ENCODE measurements at regions not wholly inside any gene's neighbourhood (a gene's known extent, or its start where the extent isn't known, plus 50 kb on each side); places are given as distances from the start of the nearest gene placed in this dataset.

- no TSS peak for BruUV-seq (replicated peaks)
- ChIA-PET POLR2A (ENCODE audit: low non-redundant PET) (no interaction called here), CTCF (no interaction called here)
These were observed 124.5 kb upstream of the KLF3 start for GRCh38 chr4:38539501-38539900.

GRCh38 chr4:38547052-38547451 is 116.9 kb upstream of the KLF3 start:
- TF ChIP-seq EZH2 (IDR thresholded peaks at IDR 0.05; ENCODE audit: borderline replicate concordance, low read depth, low read length, poor library complexity, severe bottlenecking): no peak
- TF ChIP-seq CTCF (conservative IDR thresholded peaks at IDR 0.05; ENCODE audit: low read depth, low read length): no peak
- H3K27ac ChIP-seq (ENCODE audit: low read depth, low read length, poor library complexity, severe bottlenecking): no peak overlapping the region
- intact Hi-C loops (cut with micrococcal nuclease; ENCODE audit: unreplicated experiment): no loop called here
- BruUV-seq (replicated peaks): no TSS peak
- H3K4me3 ChIP-seq (ENCODE audit: low read depth, low read length, poor library complexity, severe bottlenecking): no peak overlapping the region
- DNase-seq (ENCODE audit: low spot score): no peak
- CTCF ChIA-PET: no interaction called here
- no peaks in the 10 kb centered on the region for H3K4me1 ChIP-seq (ENCODE audit: insufficient read depth, low read length, poor library complexity, severe bottlenecking)
- POLR2A ChIA-PET (ENCODE audit: low non-redundant PET): no interaction called here
- H3K36me3 ChIP-seq (ENCODE audit: insufficient read depth, low read length, poor library complexity, severe bottlenecking): no peaks in the 10 kb centered on the region
- no peaks in the 10 kb centered on the region for H3K27me3 ChIP-seq (replicated peaks; ENCODE audit: insufficient read depth, low read depth, low read length, poor library complexity)
- no peaks in the 10 kb centered on the region for H3K9me3 ChIP-seq (ENCODE audit: low read depth, low read length, poor library complexity, severe bottlenecking)

More at GRCh38 chr4:38539501-38539900, 124.5 kb upstream of the KLF3 start:
- no peaks in the 10 kb centered on the region for H3K9me3 ChIP-seq (ENCODE audit: low read depth, low read length, poor library complexity, severe bottlenecking)
- H3K4me1 ChIP-seq (ENCODE audit: insufficient read depth, low read length, poor library complexity, severe bottlenecking): no peaks in the 10 kb centered on the region
- H3K27me3 ChIP-seq (replicated peaks; ENCODE audit: insufficient read depth, low read depth, low read length, poor library complexity): no peaks in the 10 kb centered on the region
- no peak overlapping the region for H3K4me3 ChIP-seq (ENCODE audit: low read depth, low read length, poor library complexity, severe bottlenecking)
- H3K27ac ChIP-seq (ENCODE audit: low read depth, low read length, poor library complexity, severe bottlenecking): no peak overlapping the region
- intact Hi-C loops (cut with micrococcal nuclease; ENCODE audit: unreplicated experiment): no loop called here
- TF ChIP-seq CTCF (conservative IDR thresholded peaks at IDR 0.05; ENCODE audit: low read depth, low read length) (no peak), EZH2 (IDR thresholded peaks at IDR 0.05; ENCODE audit: borderline replicate concordance, low read depth, low read length, poor library complexity, severe bottlenecking) (no peak)
- H3K36me3 ChIP-seq (ENCODE audit: insufficient read depth, low read length, poor library complexity, severe bottlenecking): no peaks in the 10 kb centered on the region
- no peak for DNase-seq (ENCODE audit: low spot score)

GRCh38 chr4:38548256-38548655 is 115.7 kb upstream of the KLF3 start:
- POLR2A ChIA-PET (ENCODE audit: low non-redundant PET): no interaction called here
- intact Hi-C loops (cut with micrococcal nuclease; ENCODE audit: unreplicated experiment): no loop called here
- Histone ChIP-seq H3K4me3 (ENCODE audit: low read depth, low read length, poor library complexity, severe bottlenecking) (no peak overlapping the region), H3K9me3 (ENCODE audit: low read depth, low read length, poor library complexity, severe bottlenecking) (no peaks in the 10 kb centered on the region), H3K36me3 (ENCODE audit: insufficient read depth, low read length, poor library complexity, severe bottlenecking) (no peaks in the 10 kb centered on the region), H3K27me3 (replicated peaks; ENCODE audit: insufficient read depth, low read depth, low read length, poor library complexity) (no peaks in the 10 kb centered on the region), H3K27ac (ENCODE audit: low read depth, low read length, poor library complexity, severe bottlenecking) (no peak overlapping the region), H3K4me1 (ENCODE audit: insufficient read depth, low read length, poor library complexity, severe bottlenecking) (no peaks in the 10 kb centered on the region)
- no peak for DNase-seq (ENCODE audit: low spot score)
- TF ChIP-seq CTCF (conservative IDR thresholded peaks at IDR 0.05; ENCODE audit: low read depth, low read length): no peak
- TF ChIP-seq EZH2 (IDR thresholded peaks at IDR 0.05; ENCODE audit: borderline replicate concordance, low read depth, low read length, poor library complexity, severe bottlenecking): no peak
- CTCF ChIA-PET: no interaction called here
- no TSS peak for BruUV-seq (replicated peaks)

Data from A673 (cell line).